IPS-NIHi11 (cell line): ENCODE measurements at regions not wholly inside any gene's neighbourhood (a gene's known extent, or its start where the extent isn't known, plus 50 kb on each side); places are given as distances from the start of the nearest gene placed in this dataset.

ENCODE experiments used
- DNase-seq: peaks from one replicate; pipeline ENCODE4 v3.0.0; 2012; ENCODE audit warnings: mixed read lengths, low spot score

DNA sequence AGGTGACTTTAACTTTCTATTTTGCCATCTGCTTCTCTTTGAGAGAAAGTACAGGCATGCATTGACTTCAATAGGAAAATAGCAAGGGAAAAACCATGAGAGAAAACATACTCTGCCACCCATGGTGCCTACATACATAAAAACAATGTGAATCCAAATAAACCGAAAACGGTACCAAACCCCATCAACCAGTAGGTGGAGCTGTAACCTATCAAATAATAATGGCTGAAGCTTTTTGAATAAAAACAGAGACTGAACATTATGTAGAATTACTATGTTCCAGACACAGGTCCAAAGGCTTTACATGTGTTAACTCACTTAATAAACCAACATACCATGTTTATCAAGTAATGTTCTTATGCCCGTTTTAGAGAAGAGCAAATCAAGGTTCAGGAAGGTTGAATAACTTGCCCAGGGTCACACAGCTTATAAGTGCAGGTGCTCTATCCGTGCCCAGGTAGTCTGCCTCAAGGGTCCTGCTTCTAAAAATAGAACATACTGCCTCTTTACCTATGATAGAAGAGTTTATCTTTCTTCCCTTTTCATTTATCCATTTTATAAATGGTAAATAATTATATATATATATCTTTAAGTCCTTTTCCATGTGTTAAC is 293.9 kb upstream of the SYT4 start:
- DNase-seq, result peak; percentile 59

DNA sequence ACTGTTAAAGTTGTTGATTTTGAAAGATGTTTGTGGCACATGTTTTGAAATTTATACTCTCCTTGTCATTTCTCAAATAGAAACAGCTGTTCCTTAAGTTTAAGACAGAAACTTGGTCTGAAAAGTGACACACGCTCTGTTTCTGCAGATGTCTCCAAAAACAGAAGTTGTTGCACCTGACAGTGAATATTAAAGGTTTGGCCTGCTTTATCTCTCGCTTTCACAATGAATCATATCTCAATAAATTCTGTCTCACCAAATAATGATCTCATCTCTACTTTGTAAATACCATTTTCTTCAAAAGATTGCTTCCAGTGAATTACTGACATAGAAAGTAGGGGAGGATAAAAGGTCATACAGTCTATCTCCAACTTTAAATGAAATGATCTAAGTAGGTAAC is 294.9 kb upstream of the SYT4 start:
- DNase-seq, result no peak

DNA sequence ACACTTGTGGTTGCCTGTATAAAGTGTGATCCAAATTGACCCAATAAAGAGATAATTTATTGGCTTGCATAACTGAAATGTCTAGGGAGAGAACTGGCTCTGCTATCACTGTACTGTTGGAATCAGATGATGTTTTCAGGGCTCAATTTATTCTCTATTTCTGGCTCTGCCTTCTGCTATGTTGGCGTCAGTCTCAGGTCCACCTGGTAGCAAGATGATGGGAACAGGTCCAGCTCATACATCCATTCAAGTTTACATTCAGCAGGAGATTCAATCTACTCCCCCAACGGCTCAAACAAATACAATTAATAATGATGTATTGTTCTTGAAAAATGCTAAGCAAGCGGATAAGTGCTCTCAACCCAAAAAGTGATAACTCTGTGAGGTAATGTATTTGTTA is 297.7 kb upstream of the SYT4 start:
- DNase-seq, result no peak

DNA sequence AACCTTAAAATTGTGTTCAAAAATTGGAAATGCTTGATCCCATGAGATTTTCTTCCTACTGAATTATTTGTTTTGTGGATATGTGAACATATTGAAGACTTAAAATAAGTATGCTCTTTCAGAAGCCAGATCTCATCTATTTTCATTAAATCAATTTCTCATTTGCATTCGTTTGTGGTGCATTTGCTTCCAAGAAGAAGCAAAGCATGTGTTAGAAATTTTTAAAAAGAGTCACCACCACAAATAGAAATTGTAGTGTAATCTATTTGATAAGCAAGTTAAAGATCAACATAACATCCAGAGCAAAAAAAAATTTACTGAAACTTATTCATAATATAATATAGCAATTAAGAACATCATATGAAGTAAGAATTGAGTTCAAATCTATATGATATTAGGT is 300.9 kb upstream of the SYT4 start:
- no peak for DNase-seq

DNA sequence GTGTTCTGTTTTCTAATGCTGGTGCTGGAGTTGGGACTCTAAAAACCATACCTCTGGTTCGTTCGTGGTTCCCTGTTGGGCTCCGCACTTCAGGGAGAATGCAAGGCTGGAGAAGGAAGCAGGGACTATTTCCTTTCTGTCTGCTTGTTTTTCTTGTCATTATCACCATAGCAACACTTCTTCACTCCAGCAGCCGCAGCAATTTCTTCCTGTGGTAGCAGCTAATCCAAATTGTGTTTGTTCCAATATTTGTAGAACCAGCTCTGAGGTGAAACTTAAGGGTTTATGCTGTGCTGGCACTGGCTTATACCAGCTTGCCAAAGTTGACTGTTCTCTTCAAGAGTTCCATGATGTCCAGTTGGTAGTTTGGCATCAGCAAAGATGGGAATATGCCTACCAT is 301.4 kb upstream of the SYT4 start:
- no peak for DNase-seq

GRCh38 chr18:43581936-43582519 is 304.7 kb upstream of the SYT4 start:
- DNase-seq, result no peak

- peak; percentile 37 for DNase-seq
These were observed 310.4 kb upstream of the SYT4 start for GRCh38 chr18:43587538-43588153.

GRCh38 chr18:43588838-43589237 is 311.5 kb upstream of the SYT4 start:
- DNase-seq, result no peak

- no peak for DNase-seq
These were observed 312.4 kb upstream of the SYT4 start for GRCh38 chr18:43589611-43590151.

DNA sequence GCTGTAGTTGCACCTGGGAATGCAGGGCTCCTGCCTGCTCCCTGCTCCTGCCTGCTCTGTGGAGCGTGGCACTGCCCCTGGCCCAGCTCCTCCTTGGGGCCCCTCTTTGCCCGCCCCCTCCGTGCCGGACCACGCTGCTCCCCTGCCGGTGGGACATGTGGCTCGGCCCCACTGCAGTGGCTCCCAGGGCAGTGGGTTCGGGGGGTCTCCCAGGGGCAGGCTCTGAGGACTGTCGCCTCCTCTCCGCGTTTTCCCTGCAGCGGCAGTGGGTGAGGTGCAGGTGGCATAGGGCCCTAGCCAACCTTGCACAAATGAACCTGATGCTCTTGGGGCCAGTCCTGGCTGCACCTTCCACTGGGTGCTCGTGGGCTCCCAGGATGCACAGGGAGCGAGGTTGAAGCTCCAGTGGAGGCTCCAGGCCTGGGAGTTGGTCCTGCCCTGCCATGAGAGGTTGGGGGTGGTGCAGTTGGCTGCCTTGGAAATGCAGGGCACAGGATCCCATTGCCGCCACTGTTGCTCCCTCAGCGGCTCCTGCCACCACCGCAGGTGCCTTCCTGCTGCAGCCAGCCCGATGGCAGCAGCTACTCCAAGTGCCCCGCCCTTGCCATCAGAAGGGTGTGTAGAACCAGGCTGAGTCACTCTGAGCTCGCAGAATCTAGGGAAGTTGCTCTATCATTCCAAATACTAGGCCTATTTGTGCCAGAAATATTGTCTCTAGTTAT is 313.1 kb upstream of the SYT4 start:
- no peak for DNase-seq

DNA sequence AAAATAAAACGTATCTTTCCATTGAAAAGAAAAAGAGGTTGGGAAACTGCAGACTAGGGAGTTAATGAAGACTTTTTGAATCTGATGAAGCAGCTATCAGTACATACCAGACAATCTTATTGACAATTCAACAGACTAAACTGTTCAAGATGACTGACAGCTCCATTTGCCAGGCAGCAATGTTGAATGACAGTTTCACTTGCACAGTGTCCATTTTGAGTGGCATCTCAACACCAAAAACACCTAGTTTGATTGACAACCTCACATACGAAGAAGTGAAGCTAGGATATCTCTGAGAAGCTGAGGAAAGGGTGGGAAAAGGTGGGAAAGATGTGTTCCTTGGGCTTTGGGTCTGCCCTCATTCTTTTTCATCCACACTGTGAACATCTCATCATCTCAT is 315.0 kb upstream of the SYT4 start:
- no peak for DNase-seq

DNA sequence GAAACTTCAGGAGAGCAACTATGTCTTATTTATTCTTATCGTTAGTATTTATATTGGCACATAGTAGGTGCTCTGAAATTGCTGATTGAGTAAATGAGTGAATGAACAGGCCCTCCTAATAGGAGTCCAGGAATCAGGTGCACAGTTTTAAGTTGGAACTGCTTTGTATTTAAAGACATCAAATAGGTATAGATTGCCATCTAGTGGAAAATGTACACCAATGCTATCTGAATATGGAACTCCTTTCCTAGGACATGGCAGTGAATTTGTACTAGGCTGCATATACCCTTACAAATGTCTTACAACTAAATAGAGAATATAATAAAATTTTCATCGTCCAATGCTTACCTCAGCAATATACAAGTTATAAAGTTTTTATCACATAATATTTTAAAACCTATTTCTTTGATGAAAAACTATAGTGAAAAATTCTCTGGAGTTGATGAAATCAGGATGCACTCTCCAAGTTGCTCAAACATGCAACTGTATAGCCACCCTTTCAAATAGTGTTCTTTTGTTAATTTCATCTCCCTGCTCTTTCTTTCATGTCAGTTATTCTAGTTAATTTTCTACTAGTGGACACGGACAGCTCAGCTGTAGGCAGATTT is 318.9 kb upstream of the SYT4 start:
- DNase-seq, result peak; percentile 24

GRCh38 chr18:43601432-43601831 is 324.1 kb upstream of the SYT4 start:
- DNase-seq, result no peak

- DNase-seq, result no peak
These were observed 327.9 kb upstream of the SYT4 start for GRCh38 chr18:43605224-43605623.

- no peak for DNase-seq
These were observed 329.5 kb upstream of the SYT4 start for GRCh38 chr18:43606795-43607194.

DNA sequence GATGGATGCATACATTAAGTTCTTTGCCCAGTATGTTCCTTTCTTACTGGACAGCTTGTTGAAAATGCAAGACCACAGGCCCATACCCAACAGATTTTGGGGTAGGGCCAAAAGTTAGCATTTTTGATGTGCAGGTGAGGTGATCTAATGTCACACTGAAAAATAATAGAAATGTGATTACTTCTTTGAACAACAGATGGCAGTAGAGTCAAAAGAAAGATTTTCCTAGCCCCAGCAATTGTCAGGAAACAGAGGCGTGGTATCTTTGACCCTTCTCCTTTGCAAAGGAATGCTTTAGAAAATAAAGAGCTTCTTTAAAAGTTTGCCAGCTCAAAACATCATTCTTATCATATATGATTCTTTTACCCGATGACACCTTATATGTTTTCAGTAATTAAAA is 343.6 kb upstream of the SYT4 start:
- DNase-seq, result peak; percentile 43

DNA sequence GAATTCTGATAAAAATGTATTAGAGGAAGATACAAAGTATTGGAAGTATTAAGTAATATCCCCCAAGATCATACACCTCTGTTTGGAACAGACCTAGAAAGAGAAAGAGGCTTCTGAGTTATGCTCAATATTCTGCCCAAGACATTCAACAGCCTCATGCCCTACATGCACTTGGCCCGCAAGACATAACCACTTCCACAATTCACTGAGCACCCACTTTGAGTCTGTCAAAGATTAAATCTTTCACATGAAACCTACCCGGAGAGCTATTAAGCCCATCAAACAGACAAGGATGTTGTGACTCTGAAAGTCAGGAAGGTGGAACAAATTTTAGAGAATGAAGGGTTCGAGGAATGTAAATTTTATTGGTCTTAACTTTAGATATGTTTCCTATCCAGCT is 344.7 kb upstream of the SYT4 start:
- no peak for DNase-seq

GRCh38 chr18:43625582-43625981 is 348.3 kb upstream of the SYT4 start:
- no peak for DNase-seq

- peak; percentile 11 for DNase-seq
These were observed 350.7 kb upstream of the SYT4 start for GRCh38 chr18:43627848-43628530.

- no peak for DNase-seq
These were observed 357.7 kb upstream of the SYT4 start for GRCh38 chr18:43634994-43635393.

DNA sequence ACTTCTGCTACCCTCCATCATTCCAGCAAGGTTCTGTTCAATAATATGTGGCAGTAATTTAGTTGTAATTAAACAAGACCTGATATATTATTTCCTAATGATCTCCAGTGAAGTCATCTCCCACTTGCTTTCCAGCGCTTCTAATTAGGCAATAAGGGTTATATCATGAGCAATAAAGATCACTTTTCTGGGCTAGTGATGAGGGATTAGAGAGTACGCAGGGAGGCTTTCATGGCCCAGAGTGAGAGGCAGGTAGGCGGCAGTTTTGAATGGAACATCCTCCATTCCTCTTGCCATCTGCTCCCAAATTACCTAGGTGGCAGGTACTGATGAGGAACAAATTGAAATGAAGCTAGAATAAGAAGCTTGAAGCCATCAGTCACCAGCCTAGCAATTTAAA is 358.1 kb upstream of the SYT4 start:
- no peak for DNase-seq
